Tibial artery (tissue), 4 donors: ENCODE measurements at regions not wholly inside any gene's neighbourhood (a gene's known extent, or its start where the extent isn't known, plus 50 kb on each side); places are given as distances from the start of the nearest gene placed in this dataset.

Source experiments
- DNase-seq, 2 donors: peaks; one replicate each; pipeline ENCODE4 v3.0.0-alpha.2; 2019
- H3K27ac ChIP-seq, 2 donors: fragments of 200-600 bp; sonication (generic) in 1 of 2; 1 replicate in 1 of 2; 2 replicates in 1 of 2; pipeline ENCODE4 v1.5.1; 2018 to 2019; ENCODE audit warnings: mild to moderate bottlenecking in 1 of 2
- H3K27me3 ChIP-seq, 2 donors: fragments of 200-600 bp; sonication (generic) in 1 of 2; one replicate each; pipeline versions ENCODE4 v1.5.1 to v1.6.0; 2016 to 2019
- H3K36me3 ChIP-seq, 3 donors: fragments of 200-600 bp; sonication (generic) in 2 of 3; one replicate each; pipeline ENCODE4 v1.5.1; 2016 to 2019; ENCODE audit warnings: mild to moderate bottlenecking in 2 of 3
- H3K4me1 ChIP-seq, 4 donors: fragments of 200-600 bp; sonication (generic) in 2 of 4; 1 replicate in 3 of 4; 2 replicates in 1 of 4; pipeline ENCODE4 v1.5.1; 2016 to 2019
- H3K4me3 ChIP-seq, 2 donors: fragments of 200-600 bp; sonication (generic) in 1 of 2; 1 replicate in 1 of 2; 2 replicates in 1 of 2; pipeline ENCODE4 v1.5.1; 2018 to 2019; ENCODE audit warnings: mild to moderate bottlenecking in 2 of 2
- H3K9me3 ChIP-seq, 3 donors: fragments of 200-600 bp; sonication (generic) in 1 of 3; one replicate each; pipeline ENCODE4 v1.5.1; 2016 to 2019
- CTCF ChIP-seq, 2 experiments: fragments of 200-600 bp in 1 of 2; fragments of 450-650 bp in 1 of 2; IDR thresholded peaks; one replicate each; pipeline ENCODE4 v1.5.1; 2017 to 2019; ENCODE audit warnings: antibody characterized with exemption in 2 of 2, mild to moderate bottlenecking in 1 of 2, moderate library complexity in 1 of 2
- intact Hi-C: fragments of 100-400 bp; cut with DNase I; formaldehyde crosslinking; loops from one replicate; pipeline ENCODE4 v1.15.0; 2023; ENCODE audit warnings: low total_unique reads

- H3K9me3 ChIP-seq = no peaks in the 10 kb centered on the region
Measured at GRCh38 chr12:91316907-91317269, 134.3 kb upstream of the DCN start.

DNA sequence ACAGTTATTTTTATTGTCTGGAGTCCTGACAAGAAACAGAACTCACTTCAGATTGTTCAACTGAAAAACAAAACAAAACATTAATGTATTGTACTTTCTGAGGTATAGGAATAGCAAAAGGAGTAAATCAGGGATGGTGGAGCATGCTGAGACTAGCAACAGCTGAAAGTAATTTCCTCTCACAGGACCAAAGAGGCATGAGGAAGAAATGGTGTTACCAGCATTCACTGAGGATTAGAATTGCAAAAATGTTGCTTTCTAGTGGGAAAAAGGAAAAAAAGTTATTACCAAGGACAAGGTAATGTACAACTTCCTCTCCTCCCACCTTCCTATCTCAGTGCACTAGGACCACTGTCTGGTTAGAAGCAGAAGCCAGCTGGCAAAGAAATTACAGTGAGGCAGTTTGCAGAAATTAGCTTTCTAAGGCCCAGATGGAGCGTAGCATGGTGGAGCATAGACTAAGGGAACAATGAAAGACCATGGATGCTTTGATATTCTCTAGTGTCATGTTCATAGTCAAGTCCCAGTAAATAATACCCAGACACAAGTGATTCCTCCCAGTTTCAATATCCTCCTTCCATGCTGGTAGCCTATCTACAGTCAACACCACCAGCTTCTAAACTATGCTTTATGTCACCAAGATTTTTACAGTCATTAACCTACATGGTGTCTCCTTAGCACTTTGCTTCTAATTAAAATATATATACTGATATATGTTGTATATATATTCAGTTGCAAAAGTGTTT is 133.7 kb upstream of the DCN start:
- no peak overlapping the region for H3K27ac ChIP-seq
- intact Hi-C loops = no loop called here
- peaks cover 0 to 23% (median 0%) of the 10 kb centered on the region in 4 donors for H3K4me1 ChIP-seq
- H3K4me3 ChIP-seq = no peak overlapping the region
- no peaks in the 10 kb centered on the region for H3K9me3 ChIP-seq
- no peak for TF ChIP-seq CTCF (IDR thresholded peaks at IDR 0.05)
- DNase-seq = no peak
- H3K27me3 ChIP-seq = no peaks in the 10 kb centered on the region
- no peaks in the 10 kb centered on the region for H3K36me3 ChIP-seq

More at GRCh38 chr12:91316907-91317269, 134.3 kb upstream of the DCN start:
- intact Hi-C loops = no loop called here
- H3K27ac ChIP-seq = peak overlapping the region in 1 of 2 donors; percentile 21
- no peak for DNase-seq
- no peaks in the 10 kb centered on the region for H3K36me3 ChIP-seq
- H3K27me3 ChIP-seq = no peaks in the 10 kb centered on the region
- H3K4me1 ChIP-seq = peaks cover 0 to 23% (median 0%) of the 10 kb centered on the region in 4 donors
- H3K4me3 ChIP-seq = no peak overlapping the region
- TF ChIP-seq CTCF (IDR thresholded peaks at IDR 0.05) = no peak

DNA sequence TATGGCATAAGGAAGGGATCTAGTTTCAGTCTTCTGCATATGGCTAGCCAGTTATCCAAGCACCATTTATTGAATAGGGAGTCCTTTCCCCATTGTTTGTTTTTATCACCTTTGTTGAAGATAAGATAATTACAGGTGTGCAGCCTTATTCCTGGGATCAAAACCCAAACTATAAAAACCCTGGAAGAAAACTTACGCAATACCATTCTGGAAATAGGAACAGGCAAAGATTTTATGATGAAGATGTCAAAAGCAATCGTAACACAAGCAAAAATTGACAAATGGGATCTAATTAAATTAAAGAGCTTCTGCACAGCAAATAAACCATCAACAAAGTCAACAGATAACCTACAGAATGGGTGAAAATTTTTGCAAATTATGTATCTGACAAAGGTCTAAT is 128.5 kb upstream of the DCN start:
- TF ChIP-seq CTCF (IDR thresholded peaks at IDR 0.05) = no peak
- Histone ChIP-seq H3K27ac (no peak overlapping the region), H3K27me3 (no peaks in the 10 kb centered on the region), H3K4me1 (no peaks in the 10 kb centered on the region), H3K4me3 (no peak overlapping the region), H3K9me3 (no peaks in the 10 kb centered on the region), H3K36me3 (no peaks in the 10 kb centered on the region)
- intact Hi-C loops = no loop called here
- DNase-seq = no peak

- peaks cover 0 to 4% (median 0%) of the 10 kb centered on the region in 4 donors for H3K4me1 ChIP-seq
- TF ChIP-seq CTCF (IDR thresholded peaks at IDR 0.05) = no peak
- H3K9me3 ChIP-seq = no peaks in the 10 kb centered on the region
- no peaks in the 10 kb centered on the region for H3K36me3 ChIP-seq
- intact Hi-C loops = no loop called here
- H3K27ac ChIP-seq = no peak overlapping the region
- DNase-seq = no peak
- H3K4me3 ChIP-seq = no peak overlapping the region
- H3K27me3 ChIP-seq = no peaks in the 10 kb centered on the region
Measured at GRCh38 chr12:91309450-91309849, 126.8 kb upstream of the DCN start.

- Histone ChIP-seq H3K9me3 (no peaks in the 10 kb centered on the region), H3K4me3 (no peak overlapping the region), H3K27me3 (no peaks in the 10 kb centered on the region), H3K4me1 (peaks cover 0 to 9% (median 0%) of the 10 kb centered on the region in 4 donors), H3K27ac (no peak overlapping the region), H3K36me3 (no peaks in the 10 kb centered on the region)
- no peak for DNase-seq
- intact Hi-C loops = no loop called here
- TF ChIP-seq CTCF (IDR thresholded peaks at IDR 0.05) = no peak
Measured at GRCh38 chr12:91307957-91308670, 125.5 kb upstream of the DCN start.
